NCI-H2029 (cell line): ENCODE measurements at regions not wholly inside any gene's neighbourhood (a gene's known extent, or its start where the extent isn't known, plus 50 kb on each side); places are given as distances from the start of the nearest gene placed in this dataset.
A peak's percentile ranks its signal among the peaks of the same experiment; 100 is the strongest.

Source experiments
- DNase-seq: peaks from one replicate; lab custom pipeline; 2025; lab: John Stamatoyannopoulos, UW

GRCh38 chr13:44219577-44220548 lies 153.8 kb upstream of the SERP2 start:
- no peak for DNase-seq

GRCh38 chr13:44220948-44221347 lies 152.7 kb upstream of the SERP2 start:
- DNase-seq: no peak

- no peak for DNase-seq
Measured at GRCh38 chr13:44221657-44222056, 152.0 kb upstream of the SERP2 start.

GRCh38 chr13:44223770-44224444 lies 149.7 kb upstream of the SERP2 start:
- no peak for DNase-seq

- no peak for DNase-seq
Measured at GRCh38 chr13:44224450-44225149, 149.0 kb upstream of the SERP2 start.

GRCh38 chr13:44229371-44230030 lies 144.1 kb upstream of the SERP2 start:
- DNase-seq: no peak

- DNase-seq: no peak
Measured at GRCh38 chr13:44230071-44230470, 143.6 kb upstream of the SERP2 start.

GRCh38 chr13:44230736-44231135 lies 142.9 kb upstream of the SERP2 start:
- DNase-seq: no peak

- peak; percentile 74 for DNase-seq
Measured at GRCh38 chr13:44231786-44232516, 141.7 kb upstream of the SERP2 start.

GRCh38 chr13:44232774-44233173 lies 140.8 kb upstream of the SERP2 start:
- DNase-seq: no peak

GRCh38 chr13:44234566-44234965 lies 139.1 kb upstream of the SERP2 start:
- DNase-seq: no peak

- DNase-seq: no peak
Measured at GRCh38 chr13:44236370-44236769, 137.3 kb upstream of the SERP2 start.

- no peak for DNase-seq
Measured at GRCh38 chr13:44236801-44237207, 136.8 kb upstream of the SERP2 start.

- DNase-seq: no peak
Measured at GRCh38 chr13:44237276-44237767, 136.3 kb upstream of the SERP2 start.

- no peak for DNase-seq
Measured at GRCh38 chr13:44237881-44238421, 135.7 kb upstream of the SERP2 start.

GRCh38 chr13:44240611-44241145 lies 132.9 kb upstream of the SERP2 start:
- no peak for DNase-seq

GRCh38 chr13:44241638-44242037 lies 132.0 kb upstream of the SERP2 start:
- DNase-seq: no peak

GRCh38 chr13:44242766-44243165 lies 130.9 kb upstream of the SERP2 start:
- DNase-seq: no peak

- no peak for DNase-seq
Measured at GRCh38 chr13:44243198-44243857, 130.3 kb upstream of the SERP2 start.

- no peak for DNase-seq
Measured at GRCh38 chr13:44244288-44244687, 129.3 kb upstream of the SERP2 start.
